ENCODE measurements at regions not wholly inside any gene's neighbourhood (a gene's known extent, or its start where the extent isn't known, plus 50 kb on each side); places are given as distances from the start of the nearest gene placed in this dataset.

DNA sequence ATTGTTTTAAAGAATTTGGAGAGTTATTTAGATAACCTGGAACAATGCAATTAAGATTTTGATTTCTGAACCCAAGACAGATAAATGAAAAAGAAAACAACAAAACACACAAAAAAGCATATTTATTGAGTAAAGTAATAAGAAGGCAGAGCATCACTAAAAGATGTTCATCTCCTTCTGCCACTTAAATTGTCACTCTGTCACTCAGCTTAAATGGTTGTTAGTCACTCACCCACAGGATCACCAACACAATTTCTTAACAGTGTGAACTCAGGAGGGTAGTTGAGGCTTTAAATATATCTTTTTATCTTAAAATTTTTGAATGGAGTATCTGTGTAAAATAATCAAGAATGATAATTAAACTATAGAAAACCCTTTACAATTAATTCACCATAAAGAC, 1215.5 kb upstream of the PCDH20 start (continued):
- TF ChIP-seq, protein P1, sequence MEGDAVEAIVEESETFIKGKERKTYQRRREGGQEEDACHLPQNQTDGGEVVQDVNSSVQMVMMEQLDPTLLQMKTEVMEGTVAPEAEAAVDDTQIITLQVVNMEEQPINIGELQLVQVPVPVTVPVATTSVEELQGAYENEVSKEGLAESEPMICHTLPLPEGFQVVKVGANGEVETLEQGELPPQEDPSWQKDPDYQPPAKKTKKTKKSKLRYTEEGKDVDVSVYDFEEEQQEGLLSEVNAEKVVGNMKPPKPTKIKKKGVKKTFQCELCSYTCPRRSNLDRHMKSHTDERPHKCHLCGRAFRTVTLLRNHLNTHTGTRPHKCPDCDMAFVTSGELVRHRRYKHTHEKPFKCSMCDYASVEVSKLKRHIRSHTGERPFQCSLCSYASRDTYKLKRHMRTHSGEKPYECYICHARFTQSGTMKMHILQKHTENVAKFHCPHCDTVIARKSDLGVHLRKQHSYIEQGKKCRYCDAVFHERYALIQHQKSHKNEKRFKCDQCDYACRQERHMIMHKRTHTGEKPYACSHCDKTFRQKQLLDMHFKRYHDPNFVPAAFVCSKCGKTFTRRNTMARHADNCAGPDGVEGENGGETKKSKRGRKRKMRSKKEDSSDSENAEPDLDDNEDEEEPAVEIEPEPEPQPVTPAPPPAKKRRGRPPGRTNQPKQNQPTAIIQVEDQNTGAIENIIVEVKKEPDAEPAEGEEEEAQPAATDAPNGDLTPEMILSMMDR (IDR thresholded peaks at IDR 0.05; ENCODE audit: low read depth, low read length, missing input control), result no peak
- TF ChIP-seq HNF4A (conservative IDR thresholded peaks at IDR 0.05), result no peak

DNA sequence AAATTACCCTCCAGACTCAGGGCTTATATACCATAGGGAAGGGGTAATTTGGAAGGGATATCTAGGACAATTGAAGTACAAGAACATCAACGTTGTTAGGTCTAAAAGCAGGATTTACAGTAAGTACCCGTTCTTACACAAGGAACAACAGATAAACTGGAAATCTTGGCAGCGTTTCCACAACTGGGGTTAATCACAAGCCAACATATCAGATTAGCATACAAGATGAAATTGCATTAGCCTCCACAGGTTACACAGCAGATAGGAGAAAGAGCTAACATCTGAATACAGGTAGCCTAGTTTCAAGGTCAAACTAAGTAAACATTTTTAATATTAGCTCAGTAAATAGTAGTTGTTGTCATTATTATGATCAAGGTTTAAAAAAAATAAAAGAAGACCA, 1214.0 kb upstream of the PCDH20 start:
- Histone ChIP-seq H3K4me3 (ENCODE audit: low read depth in 1 of 3, low read length in 3 of 3) (no peak overlapping the region), H3K27me3 (ENCODE audit: control insufficient read depth in 4 of 4, insufficient read depth in 4 of 4, low read length in 3 of 4) (no peaks in the 10 kb centered on the region), H3K27ac (ENCODE audit: low read depth in 1 of 2, low read length in 2 of 2) (no peak overlapping the region), H3K9ac (ENCODE audit: low read depth in 1 of 2, low read length in 2 of 2) (no peak overlapping the region), H3K4me1 (ENCODE audit: control insufficient read depth in 4 of 4, insufficient read depth in 4 of 4, low read length in 3 of 4) (peaks cover 0 to 2% (median 0%) of the 10 kb centered on the region in 4 donors), H3K9me3 (ENCODE audit: control insufficient read depth in 4 of 4, low read length in 3 of 4) (peaks cover 0 to 3% (median 0%) of the 10 kb centered on the region in 4 donors), H3K36me3 (ENCODE audit: control insufficient read depth in 4 of 4, insufficient read depth in 3 of 4, low read depth in 1 of 4, low read length in 3 of 4) (no peaks in the 10 kb centered on the region)
- no peak for DNase-seq (ENCODE audit: low spot score)
- TF ChIP-seq RAD21 (IDR thresholded peaks at IDR 0.05), result no peak
- TF ChIP-seq YY1 (IDR thresholded peaks at IDR 0.05), result no peak
- TF ChIP-seq HNF4G (IDR thresholded peaks at IDR 0.05), result no peak
- TF ChIP-seq FOXA2 (IDR thresholded peaks at IDR 0.05), result no peak
- WGBS, result 21% methylated on average over 3 of the region's 3 CpGs

DNA sequence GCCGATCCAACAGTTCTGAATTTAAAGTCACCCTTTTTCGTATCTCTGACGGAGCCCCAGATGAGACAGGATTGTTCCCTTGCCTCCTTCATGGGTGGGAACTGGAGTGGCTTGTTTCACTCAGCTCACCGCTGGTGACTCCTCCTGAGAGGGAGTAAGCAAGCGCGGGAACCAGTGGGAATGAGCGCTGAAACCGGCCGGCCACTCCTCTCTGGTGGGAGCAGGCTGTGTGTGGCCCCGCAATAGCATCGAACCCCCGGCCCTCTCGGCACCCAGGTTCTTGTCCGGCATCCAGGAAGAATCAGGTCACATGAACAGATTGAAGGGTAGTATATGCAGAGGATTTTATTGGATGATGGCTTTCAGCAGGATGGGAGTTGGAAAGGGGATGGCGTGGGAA, 1211.6 kb upstream of the PCDH20 start:
- H3K4me3 ChIP-seq (ENCODE audit: low read depth in 1 of 3, low read length in 3 of 3), result no peak overlapping the region
- no peak for TF ChIP-seq HNF4G (IDR thresholded peaks at IDR 0.05)
- TF ChIP-seq EGR1 (IDR thresholded peaks at IDR 0.05; ENCODE audit: low read depth in 2 of 2), result no peak
- TF ChIP-seq FOXA2 (IDR thresholded peaks at IDR 0.05), result no peak
- TF ChIP-seq HNF4A (conservative IDR thresholded peaks at IDR 0.05), result no peak
- TF ChIP-seq, protein P2, sequence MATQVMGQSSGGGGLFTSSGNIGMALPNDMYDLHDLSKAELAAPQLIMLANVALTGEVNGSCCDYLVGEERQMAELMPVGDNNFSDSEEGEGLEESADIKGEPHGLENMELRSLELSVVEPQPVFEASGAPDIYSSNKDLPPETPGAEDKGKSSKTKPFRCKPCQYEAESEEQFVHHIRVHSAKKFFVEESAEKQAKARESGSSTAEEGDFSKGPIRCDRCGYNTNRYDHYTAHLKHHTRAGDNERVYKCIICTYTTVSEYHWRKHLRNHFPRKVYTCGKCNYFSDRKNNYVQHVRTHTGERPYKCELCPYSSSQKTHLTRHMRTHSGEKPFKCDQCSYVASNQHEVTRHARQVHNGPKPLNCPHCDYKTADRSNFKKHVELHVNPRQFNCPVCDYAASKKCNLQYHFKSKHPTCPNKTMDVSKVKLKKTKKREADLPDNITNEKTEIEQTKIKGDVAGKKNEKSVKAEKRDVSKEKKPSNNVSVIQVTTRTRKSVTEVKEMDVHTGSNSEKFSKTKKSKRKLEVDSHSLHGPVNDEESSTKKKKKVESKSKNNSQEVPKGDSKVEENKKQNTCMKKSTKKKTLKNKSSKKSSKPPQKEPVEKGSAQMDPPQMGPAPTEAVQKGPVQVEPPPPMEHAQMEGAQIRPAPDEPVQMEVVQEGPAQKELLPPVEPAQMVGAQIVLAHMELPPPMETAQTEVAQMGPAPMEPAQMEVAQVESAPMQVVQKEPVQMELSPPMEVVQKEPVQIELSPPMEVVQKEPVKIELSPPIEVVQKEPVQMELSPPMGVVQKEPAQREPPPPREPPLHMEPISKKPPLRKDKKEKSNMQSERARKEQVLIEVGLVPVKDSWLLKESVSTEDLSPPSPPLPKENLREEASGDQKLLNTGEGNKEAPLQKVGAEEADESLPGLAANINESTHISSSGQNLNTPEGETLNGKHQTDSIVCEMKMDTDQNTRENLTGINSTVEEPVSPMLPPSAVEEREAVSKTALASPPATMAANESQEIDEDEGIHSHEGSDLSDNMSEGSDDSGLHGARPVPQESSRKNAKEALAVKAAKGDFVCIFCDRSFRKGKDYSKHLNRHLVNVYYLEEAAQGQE (IDR thresholded peaks at IDR 0.05), result no peak
- TF ChIP-seq GABPA (IDR thresholded peaks at IDR 0.05 in 1 of 2, conservative IDR thresholded peaks at IDR 0.05 in 1 of 2), result no peak
- TF ChIP-seq SP1 (IDR thresholded peaks at IDR 0.05), result no peak
- no peak for TF ChIP-seq JUND (IDR thresholded peaks at IDR 0.05)
- TF ChIP-seq, protein P1 (IDR thresholded peaks at IDR 0.05; ENCODE audit: low read depth, low read length, missing input control), result no peak
- TF ChIP-seq, protein P3, sequence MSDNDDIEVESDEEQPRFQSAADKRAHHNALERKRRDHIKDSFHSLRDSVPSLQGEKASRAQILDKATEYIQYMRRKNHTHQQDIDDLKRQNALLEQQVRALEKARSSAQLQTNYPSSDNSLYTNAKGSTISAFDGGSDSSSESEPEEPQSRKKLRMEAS (IDR thresholded peaks at IDR 0.05), result no peak
- TF ChIP-seq RAD21 (IDR thresholded peaks at IDR 0.05), result no peak
- TF ChIP-seq, protein P4, sequence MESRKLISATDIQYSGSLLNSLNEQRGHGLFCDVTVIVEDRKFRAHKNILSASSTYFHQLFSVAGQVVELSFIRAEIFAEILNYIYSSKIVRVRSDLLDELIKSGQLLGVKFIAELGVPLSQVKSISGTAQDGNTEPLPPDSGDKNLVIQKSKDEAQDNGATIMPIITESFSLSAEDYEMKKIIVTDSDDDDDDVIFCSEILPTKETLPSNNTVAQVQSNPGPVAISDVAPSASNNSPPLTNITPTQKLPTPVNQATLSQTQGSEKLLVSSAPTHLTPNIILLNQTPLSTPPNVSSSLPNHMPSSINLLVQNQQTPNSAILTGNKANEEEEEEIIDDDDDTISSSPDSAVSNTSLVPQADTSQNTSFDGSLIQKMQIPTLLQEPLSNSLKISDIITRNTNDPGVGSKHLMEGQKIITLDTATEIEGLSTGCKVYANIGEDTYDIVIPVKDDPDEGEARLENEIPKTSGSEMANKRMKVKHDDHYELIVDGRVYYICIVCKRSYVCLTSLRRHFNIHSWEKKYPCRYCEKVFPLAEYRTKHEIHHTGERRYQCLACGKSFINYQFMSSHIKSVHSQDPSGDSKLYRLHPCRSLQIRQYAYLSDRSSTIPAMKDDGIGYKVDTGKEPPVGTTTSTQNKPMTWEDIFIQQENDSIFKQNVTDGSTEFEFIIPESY (IDR thresholded peaks at IDR 0.05), result no peak
- TF ChIP-seq NR2F2 (IDR thresholded peaks at IDR 0.05), result no peak
- no peak for TF ChIP-seq FOXA1 (IDR thresholded peaks at IDR 0.05)
- TF ChIP-seq RXRA (IDR thresholded peaks at IDR 0.05), result no peak
- TF ChIP-seq YY1 (IDR thresholded peaks at IDR 0.05), result no peak
- TF ChIP-seq, protein P5, sequence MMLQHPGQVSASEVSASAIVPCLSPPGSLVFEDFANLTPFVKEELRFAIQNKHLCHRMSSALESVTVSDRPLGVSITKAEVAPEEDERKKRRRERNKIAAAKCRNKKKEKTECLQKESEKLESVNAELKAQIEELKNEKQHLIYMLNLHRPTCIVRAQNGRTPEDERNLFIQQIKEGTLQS (IDR thresholded peaks at IDR 0.05), result no peak
- no peaks in the 10 kb centered on the region for H3K27me3 ChIP-seq (ENCODE audit: control insufficient read depth in 4 of 4, insufficient read depth in 4 of 4, low read length in 3 of 4)
- no peak overlapping the region for H3K9ac ChIP-seq (ENCODE audit: low read depth in 1 of 2, low read length in 2 of 2)
- WGBS, result 91% methylated on average over 15 of the region's 15 CpGs
- peaks cover 0 to 3% (median 0%) of the 10 kb centered on the region in 4 donors for H3K9me3 ChIP-seq (ENCODE audit: control insufficient read depth in 4 of 4, low read length in 3 of 4)
- H3K27ac ChIP-seq (ENCODE audit: low read depth in 1 of 2, low read length in 2 of 2), result no peak overlapping the region
- DNase-seq (ENCODE audit: low spot score), result no peak
- H3K36me3 ChIP-seq (ENCODE audit: control insufficient read depth in 4 of 4, insufficient read depth in 3 of 4, low read depth in 1 of 4, low read length in 3 of 4), result no peaks in the 10 kb centered on the region
- H3K4me1 ChIP-seq (ENCODE audit: control insufficient read depth in 4 of 4, insufficient read depth in 4 of 4, low read length in 3 of 4), result peaks cover 0 to 2% (median 0%) of the 10 kb centered on the region in 4 donors

All from liver (tissue), 8 donors.